ENCODE measurements at regions not wholly inside any gene's neighbourhood (a gene's known extent, or its start where the extent isn't known, plus 50 kb on each side); places are given as distances from the start of the nearest gene placed in this dataset.

DNA sequence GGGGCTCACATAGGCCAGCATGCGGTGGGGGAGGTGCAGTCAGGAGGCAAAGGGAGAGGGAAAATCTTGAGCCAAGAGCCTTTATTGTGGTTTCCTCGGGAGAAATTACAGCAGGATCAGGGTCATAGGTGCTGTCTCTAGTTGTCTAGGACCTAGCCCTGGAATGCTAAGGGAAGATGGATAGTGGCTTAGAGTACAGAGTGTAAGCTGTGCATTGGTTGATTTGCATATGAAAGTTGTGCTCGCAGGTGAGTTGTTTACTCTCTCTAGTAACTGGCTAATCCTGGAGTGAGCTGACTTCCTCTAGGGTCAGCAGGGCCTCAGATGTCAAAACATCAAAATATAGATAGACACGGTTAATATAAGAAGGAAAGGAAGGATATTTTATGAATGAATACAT, 877.7 kb downstream of the TLE4 start:
- TF ChIP-seq, protein P1, sequence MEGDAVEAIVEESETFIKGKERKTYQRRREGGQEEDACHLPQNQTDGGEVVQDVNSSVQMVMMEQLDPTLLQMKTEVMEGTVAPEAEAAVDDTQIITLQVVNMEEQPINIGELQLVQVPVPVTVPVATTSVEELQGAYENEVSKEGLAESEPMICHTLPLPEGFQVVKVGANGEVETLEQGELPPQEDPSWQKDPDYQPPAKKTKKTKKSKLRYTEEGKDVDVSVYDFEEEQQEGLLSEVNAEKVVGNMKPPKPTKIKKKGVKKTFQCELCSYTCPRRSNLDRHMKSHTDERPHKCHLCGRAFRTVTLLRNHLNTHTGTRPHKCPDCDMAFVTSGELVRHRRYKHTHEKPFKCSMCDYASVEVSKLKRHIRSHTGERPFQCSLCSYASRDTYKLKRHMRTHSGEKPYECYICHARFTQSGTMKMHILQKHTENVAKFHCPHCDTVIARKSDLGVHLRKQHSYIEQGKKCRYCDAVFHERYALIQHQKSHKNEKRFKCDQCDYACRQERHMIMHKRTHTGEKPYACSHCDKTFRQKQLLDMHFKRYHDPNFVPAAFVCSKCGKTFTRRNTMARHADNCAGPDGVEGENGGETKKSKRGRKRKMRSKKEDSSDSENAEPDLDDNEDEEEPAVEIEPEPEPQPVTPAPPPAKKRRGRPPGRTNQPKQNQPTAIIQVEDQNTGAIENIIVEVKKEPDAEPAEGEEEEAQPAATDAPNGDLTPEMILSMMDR (IDR thresholded peaks at IDR 0.05): no peak
- TF ChIP-seq POLR2A (IDR thresholded peaks at IDR 0.05): no peak
- no peaks in the 10 kb centered on the region for H3K4me1 ChIP-seq
- H3K36me3 ChIP-seq: no peaks in the 10 kb centered on the region
- intact Hi-C loops (cut with DNase I): no loop called here
- no peak overlapping the region for H3K27ac ChIP-seq
- H3K4me3 ChIP-seq: no peak overlapping the region
- ATAC-seq (no peak), DNase-seq (no peak)
- peaks cover 0 to 18% (median 2%) of the 10 kb centered on the region in 12 donors for H3K9me3 ChIP-seq
- 47 to 60% (median 55%) methylated on average over 4 of the region's 4 CpGs for WGBS, 4 donors
- no peaks in the 10 kb centered on the region for H3K27me3 ChIP-seq

DNA sequence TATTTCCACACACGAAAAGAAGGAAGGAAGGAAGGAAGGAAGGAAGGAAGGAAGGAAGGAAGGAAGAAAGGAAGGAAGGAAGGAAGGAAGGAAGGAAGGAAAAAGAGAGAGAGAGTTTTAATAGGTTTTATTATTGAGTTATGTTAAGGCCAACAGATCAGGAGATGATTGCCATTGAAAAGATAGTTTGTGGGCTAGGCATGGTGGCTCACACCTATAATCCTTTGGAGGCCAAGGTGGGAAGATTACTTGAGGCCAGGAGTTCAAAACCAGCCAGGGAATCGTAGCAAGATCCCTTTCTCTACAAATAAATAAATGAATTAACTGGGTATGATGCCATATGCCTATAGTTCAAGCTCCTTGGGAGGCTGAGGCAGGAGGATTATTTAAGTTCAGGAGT, 877.2 kb downstream of the TLE4 start:
- TF ChIP-seq, protein P1 (IDR thresholded peaks at IDR 0.05): no peak
- no peak for TF ChIP-seq POLR2A (IDR thresholded peaks at IDR 0.05)
- Histone ChIP-seq H3K36me3 (no peaks in the 10 kb centered on the region), H3K4me1 (no peaks in the 10 kb centered on the region), H3K27me3 (no peaks in the 10 kb centered on the region), H3K27ac (no peak overlapping the region), H3K4me3 (no peak overlapping the region), H3K9me3 (peaks cover 0 to 18% (median 2%) of the 10 kb centered on the region in 12 donors)
- WGBS, 4 donors: 50 to 63% (median 63%) methylated on average over 2 of the region's 2 CpGs
- ATAC-seq: no peak
- no peak for DNase-seq
- intact Hi-C loops (cut with DNase I): no loop called here

DNA sequence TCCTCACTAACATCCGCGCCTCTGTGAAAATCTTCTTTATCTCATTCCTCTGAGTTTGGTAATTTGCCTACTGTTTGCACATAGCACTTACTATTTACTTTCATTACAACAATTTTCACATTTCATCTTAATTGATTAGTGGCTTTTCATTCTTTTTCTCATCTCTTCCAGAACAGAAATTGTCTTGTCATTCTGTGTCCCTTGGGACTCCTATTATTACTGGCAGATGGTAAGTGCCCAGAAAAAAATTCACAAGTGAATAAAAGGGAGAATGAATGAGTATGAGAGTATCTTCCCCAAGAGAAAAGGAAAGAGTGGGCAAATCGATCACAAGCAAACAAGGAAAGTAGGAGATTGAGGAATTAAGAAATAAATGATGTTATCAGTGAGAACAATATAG, 876.1 kb downstream of the TLE4 start:
- 89 to 91% (median 90%) methylated on average over 3 of the region's 3 CpGs for WGBS, 4 donors
- no peaks in the 10 kb centered on the region for H3K4me1 ChIP-seq
- no peak for ATAC-seq
- no peak overlapping the region for H3K4me3 ChIP-seq
- no peaks in the 10 kb centered on the region for H3K36me3 ChIP-seq
- TF ChIP-seq, protein P1 (IDR thresholded peaks at IDR 0.05): no peak
- no peak for TF ChIP-seq POLR2A (IDR thresholded peaks at IDR 0.05)
- no peak overlapping the region for H3K27ac ChIP-seq
- intact Hi-C loops (cut with DNase I): no loop called here
- DNase-seq: no peak
- H3K9me3 ChIP-seq: peaks cover 0 to 10% (median 0%) of the 10 kb centered on the region in 12 donors
- no peaks in the 10 kb centered on the region for H3K27me3 ChIP-seq

DNA sequence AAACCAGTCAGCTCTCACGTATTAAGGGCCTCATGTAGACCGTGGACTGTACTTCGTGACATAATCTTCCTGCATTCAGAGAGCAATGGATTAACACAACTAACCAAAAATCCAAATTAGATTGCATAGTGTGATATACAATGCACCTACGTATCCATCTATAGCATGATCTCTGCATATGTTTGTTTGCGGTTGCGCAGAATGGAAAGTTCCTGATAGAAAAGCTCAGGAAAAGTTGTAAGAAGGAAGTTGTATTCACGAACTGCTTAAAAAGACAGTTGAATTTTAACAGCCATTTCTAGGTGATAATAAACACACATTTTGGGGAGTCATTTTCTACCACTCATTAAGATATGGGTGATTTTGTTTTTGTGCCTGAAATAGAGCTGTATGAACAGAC, 869.0 kb downstream of the TLE4 start:
- 84 to 88% (median 85%) methylated on average over 7 of the region's 7 CpGs for WGBS, 4 donors
- no peak overlapping the region for H3K4me3 ChIP-seq
- H3K4me1 ChIP-seq: no peaks in the 10 kb centered on the region
- no peak overlapping the region for H3K27ac ChIP-seq
- DNase-seq (no peak), ATAC-seq (no peak)
- TF ChIP-seq, protein P1 (IDR thresholded peaks at IDR 0.05): no peak
- TF ChIP-seq POLR2A (IDR thresholded peaks at IDR 0.05): no peak
- H3K36me3 ChIP-seq: no peaks in the 10 kb centered on the region
- no peaks in the 10 kb centered on the region for H3K27me3 ChIP-seq
- H3K9me3 ChIP-seq: no peaks in the 10 kb centered on the region
- intact Hi-C loops (cut with DNase I): no loop called here
